ENCODE measurements at regions not wholly inside any gene's neighbourhood (a gene's known extent, or its start where the extent isn't known, plus 50 kb on each side); places are given as distances from the start of the nearest gene placed in this dataset.
"Not testable (repeated sequence)": the region's sequence is repeated elsewhere in the genome, so short reads cannot be mapped to it uniquely, and the experiment has no call there.

DNA sequence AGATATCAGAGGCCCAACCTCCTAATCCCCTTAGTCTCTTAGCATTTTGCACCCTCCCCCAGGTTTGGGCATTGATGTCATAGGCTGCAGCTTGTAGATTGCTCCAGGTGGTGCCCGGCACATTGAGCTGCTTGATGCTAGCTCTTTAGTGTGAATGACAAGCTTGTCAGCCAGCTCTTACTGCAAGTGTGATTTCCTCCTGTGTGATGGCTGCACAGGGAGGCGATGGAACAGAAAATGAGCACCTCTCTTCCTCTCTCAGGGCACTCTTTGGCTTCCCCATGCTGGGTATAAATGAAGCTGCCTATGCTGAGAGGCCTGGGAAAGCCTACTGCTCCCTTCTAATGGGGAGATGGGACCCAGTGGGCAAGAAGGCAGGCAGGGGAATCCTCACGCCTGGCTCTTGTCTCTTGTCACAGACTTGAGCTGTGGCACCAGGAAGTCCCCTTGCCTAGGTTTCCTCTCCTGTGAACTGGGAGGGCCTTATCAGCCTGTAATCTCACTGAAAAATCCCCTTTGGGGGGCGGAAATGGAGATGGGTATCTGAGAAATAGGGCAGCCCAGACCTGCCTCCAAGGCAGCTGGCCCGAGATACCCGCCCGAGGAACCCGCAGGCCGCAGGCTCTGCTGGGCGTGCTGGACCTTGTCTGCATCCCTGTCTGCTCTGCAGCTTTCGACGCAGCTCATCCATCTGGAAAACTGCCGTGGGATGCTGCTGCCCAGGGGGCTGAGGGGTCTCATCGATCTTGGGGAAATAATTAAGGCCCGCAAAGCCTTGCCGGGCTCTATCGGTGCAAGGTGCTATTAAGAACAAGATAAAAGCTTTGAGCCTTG lies 163.5 kb upstream of the CXCR4 start:
- peaks cover 16% of the 10 kb centered on the region for H3K36me3 Mint-ChIP-seq (ENCODE audit: insufficient read depth)
- no peaks in the 10 kb centered on the region for H3K9me3 Mint-ChIP-seq
- peak overlapping the region; percentile 62 to 64 for H3K4me3 Mint-ChIP-seq
- peak; percentile 70 to 74 (median 72) for DNase-seq
- H3K4me1 Mint-ChIP-seq (ENCODE audit: low read depth in 2 of 2): peaks cover 33 to 40% of the 10 kb centered on the region in 2 donors
- no peaks in the 10 kb centered on the region for H3K27me3 Mint-ChIP-seq
- peak overlapping the region; percentile 98 to 99 for H3K27ac Mint-ChIP-seq
- ATAC-seq (replicated peaks): peak; percentile 82

DNA sequence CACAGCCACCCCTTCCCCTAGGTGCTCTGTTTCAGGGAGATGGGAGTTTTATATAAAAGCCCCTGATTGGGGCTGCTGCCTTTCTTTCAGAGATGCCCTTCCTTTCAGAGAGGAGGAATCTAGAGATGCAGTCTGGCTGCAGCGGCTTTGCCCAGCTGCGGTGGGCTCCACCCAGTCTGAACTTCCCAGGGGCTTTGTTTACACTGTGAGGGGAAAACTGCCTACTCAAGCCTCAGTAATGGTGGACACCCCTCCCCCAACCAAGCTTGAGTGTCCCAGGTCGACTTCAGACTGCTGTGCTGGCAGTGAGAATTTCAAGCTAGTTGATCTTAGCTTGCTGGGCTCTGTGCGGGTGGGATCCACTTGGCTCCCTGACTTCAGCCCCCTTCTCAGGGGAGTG lies 148.4 kb upstream of the CXCR4 start:
- DNase-seq; H3K27me3 Mint-ChIP-seq; H3K27ac Mint-ChIP-seq; H3K4me1 Mint-ChIP-seq (ENCODE audit: low read depth in 2 of 2); H3K4me3 Mint-ChIP-seq; H3K9me3 Mint-ChIP-seq; ATAC-seq (replicated peaks); H3K36me3 Mint-ChIP-seq (ENCODE audit: insufficient read depth): not testable (repeated sequence)

DNA sequence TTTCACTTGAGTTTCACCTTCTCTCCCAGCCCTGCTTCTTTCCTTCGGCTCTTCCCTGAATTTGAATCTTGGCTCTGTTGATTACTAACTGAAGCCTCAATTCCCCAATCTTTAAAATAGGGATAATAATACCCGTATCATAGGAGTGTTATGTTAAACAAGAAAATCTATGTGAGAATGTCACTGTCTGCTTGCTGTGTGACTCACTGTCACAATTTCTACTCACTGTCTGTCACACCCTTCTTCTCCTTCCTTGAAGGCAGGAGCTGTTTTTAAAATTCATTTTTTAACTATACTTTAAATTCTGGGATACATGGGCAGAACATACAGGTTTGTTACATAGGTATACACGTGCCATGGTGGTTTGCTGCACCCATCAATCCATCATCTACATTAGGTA lies 141.6 kb upstream of the CXCR4 start:
- no peak for DNase-seq
- H3K36me3 Mint-ChIP-seq (ENCODE audit: insufficient read depth): no peaks in the 10 kb centered on the region
- no peak for ATAC-seq (replicated peaks)
- H3K27ac Mint-ChIP-seq: no peak overlapping the region
- H3K27me3 Mint-ChIP-seq: no peaks in the 10 kb centered on the region
- peaks cover 0 to 2% of the 10 kb centered on the region in 2 donors for H3K4me1 Mint-ChIP-seq (ENCODE audit: low read depth in 2 of 2)
- no peak overlapping the region for H3K4me3 Mint-ChIP-seq
- no peaks in the 10 kb centered on the region for H3K9me3 Mint-ChIP-seq

DNA sequence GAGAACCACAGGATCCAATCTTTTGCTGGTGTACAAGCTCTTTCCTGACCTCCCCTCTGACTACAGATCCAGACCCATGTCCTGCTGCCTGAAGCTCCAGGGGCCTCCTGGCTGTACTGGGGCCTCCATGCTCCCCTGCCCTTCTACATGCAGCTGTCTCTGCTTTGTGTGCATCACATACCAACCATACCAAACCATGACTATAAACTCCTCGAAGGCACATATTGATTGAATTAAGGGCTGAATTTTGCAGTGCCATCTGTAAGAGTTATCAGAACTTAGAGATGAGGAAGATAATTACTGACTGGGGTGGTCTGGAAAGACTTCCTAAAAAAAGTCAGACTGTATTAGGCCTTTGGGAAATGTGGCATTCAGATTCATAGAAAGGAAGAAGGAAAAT lies 139.9 kb upstream of the CXCR4 start:
- Mint-ChIP-seq H3K36me3 (ENCODE audit: insufficient read depth) (no peaks in the 10 kb centered on the region), H3K9me3 (no peaks in the 10 kb centered on the region), H3K27ac (peak overlapping the region in 1 of 2 donors; percentile 56), H3K4me1 (ENCODE audit: low read depth in 2 of 2) (peaks cover 5% of the 10 kb centered on the region in 2 donors), H3K27me3 (no peaks in the 10 kb centered on the region), H3K4me3 (no peak overlapping the region)
- ATAC-seq (replicated peaks) (no peak), DNase-seq (no peak)

DNA sequence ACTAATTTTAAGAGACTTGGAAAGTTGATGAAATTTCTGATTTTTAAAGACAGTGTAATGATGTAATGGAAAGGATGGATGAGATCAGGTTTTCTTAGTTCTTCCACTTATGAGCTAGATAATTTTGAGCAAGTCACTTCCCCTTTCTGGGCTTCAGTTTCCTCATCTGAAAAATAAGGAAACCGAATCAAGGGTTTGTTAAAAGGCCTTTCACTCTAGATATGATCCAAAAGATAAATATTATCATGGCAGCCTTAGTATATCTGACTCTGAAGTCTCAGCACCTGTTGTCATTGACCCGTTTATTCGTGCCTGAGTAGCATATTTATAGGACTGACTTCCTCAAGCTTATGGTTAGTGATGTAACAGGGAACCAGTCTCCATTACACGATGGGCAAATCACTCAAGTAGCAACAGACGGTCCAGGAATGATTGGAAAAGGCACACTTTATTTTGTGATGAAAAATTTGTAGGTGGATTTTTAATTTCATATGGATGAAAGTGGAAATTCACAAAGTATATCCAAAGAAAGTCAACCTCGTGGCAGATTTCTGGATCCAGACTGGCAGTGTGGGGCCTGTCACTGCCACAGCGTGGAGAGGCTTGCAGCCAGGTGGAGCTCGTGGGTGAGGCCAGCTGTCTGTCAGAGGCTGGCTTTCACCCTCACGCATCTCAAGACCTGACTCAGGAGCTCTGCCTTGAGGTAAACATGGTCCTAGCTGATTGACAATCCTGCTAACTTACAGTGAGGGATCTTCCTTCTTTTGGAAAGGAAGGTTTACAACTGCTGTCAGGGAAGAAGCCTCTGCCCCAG lies 137.9 kb upstream of the CXCR4 start:
- Mint-ChIP-seq H3K27me3 (no peaks in the 10 kb centered on the region), H3K9me3 (no peaks in the 10 kb centered on the region), H3K4me3 (no peak overlapping the region), H3K36me3 (ENCODE audit: insufficient read depth) (no peaks in the 10 kb centered on the region), H3K27ac (peak overlapping the region in 1 of 2 donors; percentile 21), H3K4me1 (ENCODE audit: low read depth in 2 of 2) (peaks cover 14 to 16% of the 10 kb centered on the region in 2 donors)
- peak; percentile 39 for ATAC-seq (replicated peaks)
- DNase-seq: no peak

DNA sequence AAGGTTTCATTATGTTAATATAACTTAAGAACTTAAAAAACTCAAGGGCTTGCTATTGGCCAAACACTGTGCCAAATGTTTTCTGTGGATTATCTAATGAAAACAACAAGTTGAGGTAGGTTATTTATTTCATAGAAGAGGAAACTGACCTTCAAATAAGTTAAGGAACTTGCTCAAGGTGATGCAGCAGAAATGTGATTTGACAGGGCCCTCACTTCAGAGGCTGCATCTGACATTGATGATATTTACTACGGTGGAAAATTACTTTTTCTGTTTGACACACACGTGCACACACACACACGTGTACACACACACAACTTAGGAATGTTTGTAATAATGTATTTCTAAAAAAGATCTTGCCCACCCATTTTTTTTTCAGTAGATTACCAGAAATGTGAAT lies 137.2 kb upstream of the CXCR4 start:
- ATAC-seq (replicated peaks): no peak
- Mint-ChIP-seq H3K9me3 (no peaks in the 10 kb centered on the region), H3K4me1 (ENCODE audit: low read depth in 2 of 2) (peaks cover 16 to 19% of the 10 kb centered on the region in 2 donors), H3K36me3 (ENCODE audit: insufficient read depth) (no peaks in the 10 kb centered on the region), H3K4me3 (no peak overlapping the region), H3K27me3 (no peaks in the 10 kb centered on the region), H3K27ac (peak overlapping the region in 1 of 2 donors; percentile 52)
- no peak for DNase-seq

DNA sequence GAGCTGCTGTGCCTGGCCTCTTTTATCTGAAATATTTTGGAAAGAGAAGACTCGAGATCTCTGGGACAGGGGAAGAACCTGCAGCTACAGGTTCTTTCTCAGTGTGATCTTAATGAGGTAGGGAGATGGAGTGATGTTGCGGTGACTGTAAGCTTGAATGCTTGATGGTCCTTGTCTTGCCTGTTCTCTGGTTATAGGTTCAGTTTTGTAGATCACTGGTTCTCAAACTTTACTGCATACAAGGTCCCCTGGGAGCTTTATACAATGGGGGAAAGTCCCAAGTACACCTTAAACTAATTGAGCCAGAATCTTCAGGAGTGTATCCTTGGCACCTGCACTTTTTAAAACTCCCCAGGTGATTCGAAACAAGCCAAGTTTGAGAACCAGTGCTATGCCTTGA lies 136.7 kb upstream of the CXCR4 start:
- no peaks in the 10 kb centered on the region for H3K9me3 Mint-ChIP-seq
- H3K27ac Mint-ChIP-seq: peak overlapping the region in 1 of 2 donors; percentile 52
- DNase-seq (no peak), ATAC-seq (replicated peaks) (no peak)
- no peaks in the 10 kb centered on the region for H3K36me3 Mint-ChIP-seq (ENCODE audit: insufficient read depth)
- H3K4me3 Mint-ChIP-seq: no peak overlapping the region
- H3K4me1 Mint-ChIP-seq (ENCODE audit: low read depth in 2 of 2): peaks cover 16 to 19% of the 10 kb centered on the region in 2 donors
- no peaks in the 10 kb centered on the region for H3K27me3 Mint-ChIP-seq

DNA sequence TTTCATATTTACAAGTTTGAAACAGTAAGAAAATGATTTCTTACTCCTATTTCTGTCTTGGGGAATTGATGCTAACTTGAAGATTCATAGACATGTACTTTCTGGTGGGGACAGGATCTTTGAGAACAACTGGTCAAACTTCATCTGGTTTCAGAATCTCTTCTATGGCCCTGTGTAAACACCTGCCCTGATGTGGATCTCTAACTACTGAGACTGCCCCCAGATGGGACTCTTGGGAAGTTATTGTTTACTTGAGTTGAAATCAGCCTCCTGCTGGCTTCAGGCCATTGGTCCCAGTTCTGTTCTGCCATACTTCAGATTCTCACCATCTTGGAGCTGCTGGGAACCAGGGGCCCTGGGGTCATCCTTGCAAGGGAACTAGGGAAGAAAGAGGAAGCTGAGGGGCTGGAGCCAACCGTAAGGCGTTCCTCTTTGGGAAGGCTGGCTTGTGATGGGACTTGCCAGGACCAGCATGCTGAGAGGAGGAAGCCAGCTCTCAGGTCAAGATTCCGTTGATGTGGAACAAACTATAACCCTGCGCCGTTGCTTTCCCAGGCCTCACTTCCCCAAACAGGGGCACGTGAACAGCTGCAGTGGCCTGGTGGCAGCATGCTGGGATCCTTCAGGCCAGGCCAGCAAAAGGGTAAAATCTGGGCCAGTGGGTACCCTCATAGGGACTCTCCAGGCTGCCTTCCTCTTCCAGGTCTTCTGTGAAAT lies 135.5 kb upstream of the CXCR4 start:
- ATAC-seq (replicated peaks) (no peak), DNase-seq (no peak)
- no peaks in the 10 kb centered on the region for H3K9me3 Mint-ChIP-seq
- no peak overlapping the region for H3K4me3 Mint-ChIP-seq
- H3K4me1 Mint-ChIP-seq (ENCODE audit: low read depth in 2 of 2): peaks cover 16 to 24% of the 10 kb centered on the region in 2 donors
- H3K27ac Mint-ChIP-seq: peak overlapping the region; percentile 24 to 45
- no peaks in the 10 kb centered on the region for H3K27me3 Mint-ChIP-seq
- H3K36me3 Mint-ChIP-seq (ENCODE audit: insufficient read depth): no peaks in the 10 kb centered on the region

DNA sequence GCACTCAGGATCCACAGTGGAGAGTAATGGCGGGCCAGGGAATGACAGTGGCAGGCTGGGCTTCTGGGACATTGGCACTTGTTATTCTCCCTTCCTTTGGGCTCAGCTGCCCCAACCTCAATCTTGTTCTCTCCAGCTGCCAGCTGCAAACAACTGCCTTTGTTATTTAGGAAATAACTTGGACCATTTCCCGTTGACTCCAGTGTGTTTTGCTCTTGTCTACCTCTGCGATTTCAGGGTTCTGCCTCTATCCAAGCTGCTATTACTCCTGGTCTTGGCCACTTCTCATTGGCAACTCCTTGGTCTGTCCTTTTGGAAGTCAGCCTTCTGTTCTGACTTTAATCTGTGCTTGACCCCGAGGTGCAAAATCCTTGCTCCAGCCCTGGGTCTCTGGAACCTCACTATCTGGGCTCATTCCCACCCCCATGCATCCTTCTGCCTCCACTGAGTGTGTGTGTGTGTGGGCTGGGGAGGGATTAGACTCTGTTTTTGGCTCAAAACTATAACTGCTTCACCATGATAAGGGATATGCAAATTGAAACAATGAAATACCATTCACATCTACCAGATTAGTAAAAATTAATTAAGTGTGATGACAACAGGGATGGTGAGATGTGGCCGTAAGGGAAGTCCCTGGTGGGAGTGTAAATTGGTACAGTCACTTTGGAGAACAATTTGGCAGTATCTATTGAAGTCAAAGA lies 134.1 kb upstream of the CXCR4 start:
- peak overlapping the region; percentile 30 to 80 for H3K27ac Mint-ChIP-seq
- H3K4me1 Mint-ChIP-seq (ENCODE audit: low read depth in 2 of 2): peaks cover 20 to 24% of the 10 kb centered on the region in 2 donors
- no peaks in the 10 kb centered on the region for H3K36me3 Mint-ChIP-seq (ENCODE audit: insufficient read depth)
- DNase-seq (no peak), ATAC-seq (replicated peaks) (no peak)
- H3K9me3 Mint-ChIP-seq: no peaks in the 10 kb centered on the region
- H3K4me3 Mint-ChIP-seq: no peak overlapping the region
- H3K27me3 Mint-ChIP-seq: no peaks in the 10 kb centered on the region

DNA sequence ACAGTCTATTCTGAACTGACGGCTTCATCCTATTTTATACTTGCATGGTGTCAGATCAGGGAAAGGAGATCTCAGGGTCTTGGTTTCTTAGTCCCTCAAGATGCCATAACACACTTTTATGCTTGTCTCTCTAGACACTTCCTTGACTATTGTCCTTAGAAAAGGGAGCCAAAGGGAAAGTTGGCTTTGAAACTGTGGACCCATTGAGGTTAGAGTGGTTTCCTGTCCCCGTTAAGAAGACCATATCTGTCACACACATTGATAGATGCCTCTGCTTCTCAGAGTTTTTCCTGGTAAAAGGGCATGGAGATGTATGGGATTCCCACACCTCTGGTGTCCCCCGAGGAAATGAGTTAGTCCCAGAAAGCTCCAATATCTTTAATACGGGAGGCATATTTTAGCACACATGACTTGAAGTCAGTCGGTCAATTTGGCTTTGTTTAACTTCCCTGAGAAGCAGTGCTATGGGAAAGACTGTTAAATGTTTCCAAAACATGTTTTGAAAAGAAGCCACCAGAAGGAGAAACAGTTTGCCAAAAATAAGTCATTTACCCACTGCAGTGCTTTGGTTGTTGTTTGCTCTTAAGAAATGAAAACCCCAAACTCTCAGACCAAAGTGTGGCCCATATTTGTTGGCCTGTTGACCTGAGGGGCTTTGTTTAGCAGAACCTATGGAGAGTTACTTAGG lies 133.4 kb upstream of the CXCR4 start:
- H3K9me3 Mint-ChIP-seq: no peaks in the 10 kb centered on the region
- no peaks in the 10 kb centered on the region for H3K27me3 Mint-ChIP-seq
- H3K36me3 Mint-ChIP-seq (ENCODE audit: insufficient read depth): no peaks in the 10 kb centered on the region
- H3K4me1 Mint-ChIP-seq (ENCODE audit: low read depth in 2 of 2): peaks cover 20 to 24% of the 10 kb centered on the region in 2 donors
- peak overlapping the region in 1 of 2 donors; percentile 30 for H3K27ac Mint-ChIP-seq
- ATAC-seq (replicated peaks) (peak; percentile 32), DNase-seq (no peak)
- H3K4me3 Mint-ChIP-seq: no peak overlapping the region

DNA sequence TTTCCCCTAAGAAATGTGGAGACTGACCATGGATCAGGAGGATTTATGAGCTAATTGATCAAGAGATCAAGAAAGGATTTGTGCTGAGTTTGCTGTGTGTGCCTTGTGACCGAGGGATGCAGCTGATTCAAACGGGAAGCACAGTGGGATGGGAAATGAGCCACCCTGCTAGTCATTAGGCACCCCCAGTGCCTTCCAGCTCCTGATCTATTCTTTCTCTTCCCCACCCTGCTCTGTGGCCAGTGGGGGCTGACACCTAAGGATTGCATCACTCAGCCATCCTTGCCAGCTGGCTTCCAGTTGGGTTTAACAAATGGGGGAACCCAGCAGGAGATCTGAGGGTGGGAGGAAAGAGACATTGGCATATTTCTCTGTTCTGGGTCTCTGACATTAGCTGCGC lies 132.2 kb upstream of the CXCR4 start:
- peaks cover 20 to 25% of the 10 kb centered on the region in 2 donors for H3K4me1 Mint-ChIP-seq (ENCODE audit: low read depth in 2 of 2)
- H3K36me3 Mint-ChIP-seq (ENCODE audit: insufficient read depth): no peaks in the 10 kb centered on the region
- H3K9me3 Mint-ChIP-seq: no peaks in the 10 kb centered on the region
- H3K27me3 Mint-ChIP-seq: no peaks in the 10 kb centered on the region
- DNase-seq (no peak), ATAC-seq (replicated peaks) (no peak)
- peak overlapping the region in 1 of 2 donors; percentile 65 for H3K27ac Mint-ChIP-seq
- no peak overlapping the region for H3K4me3 Mint-ChIP-seq

DNA sequence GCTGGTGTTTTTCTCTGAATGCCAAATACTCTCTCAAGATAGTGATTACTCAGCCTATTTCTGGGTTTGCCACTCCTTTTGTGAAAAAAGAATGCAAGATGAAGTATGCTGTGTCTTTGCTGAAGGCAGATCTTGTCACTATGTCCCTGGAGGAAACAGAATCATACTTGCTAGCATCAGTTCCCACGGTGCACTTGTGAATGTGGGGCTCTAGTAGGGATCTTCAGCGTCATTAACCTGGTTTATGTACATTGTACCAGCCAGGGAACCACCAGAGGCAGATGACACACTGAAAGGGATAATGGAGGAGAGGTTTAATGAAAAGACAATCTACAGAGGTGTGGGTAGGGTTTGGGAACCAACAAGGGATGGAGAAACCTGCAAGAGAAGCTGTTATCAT lies 131.0 kb upstream of the CXCR4 start:
- H3K9me3 Mint-ChIP-seq: no peaks in the 10 kb centered on the region
- no peaks in the 10 kb centered on the region for H3K36me3 Mint-ChIP-seq (ENCODE audit: insufficient read depth)
- no peaks in the 10 kb centered on the region for H3K27me3 Mint-ChIP-seq
- ATAC-seq (replicated peaks) (no peak), DNase-seq (no peak)
- peaks cover 20 to 28% of the 10 kb centered on the region in 2 donors for H3K4me1 Mint-ChIP-seq (ENCODE audit: low read depth in 2 of 2)
- H3K4me3 Mint-ChIP-seq: no peak overlapping the region
- peak overlapping the region in 1 of 2 donors; percentile 70 for H3K27ac Mint-ChIP-seq
